ENCODE measurements at regions not wholly inside any gene's neighbourhood (a gene's known extent, or its start where the extent isn't known, plus 50 kb on each side); places are given as distances from the start of the nearest gene placed in this dataset.

DNA sequence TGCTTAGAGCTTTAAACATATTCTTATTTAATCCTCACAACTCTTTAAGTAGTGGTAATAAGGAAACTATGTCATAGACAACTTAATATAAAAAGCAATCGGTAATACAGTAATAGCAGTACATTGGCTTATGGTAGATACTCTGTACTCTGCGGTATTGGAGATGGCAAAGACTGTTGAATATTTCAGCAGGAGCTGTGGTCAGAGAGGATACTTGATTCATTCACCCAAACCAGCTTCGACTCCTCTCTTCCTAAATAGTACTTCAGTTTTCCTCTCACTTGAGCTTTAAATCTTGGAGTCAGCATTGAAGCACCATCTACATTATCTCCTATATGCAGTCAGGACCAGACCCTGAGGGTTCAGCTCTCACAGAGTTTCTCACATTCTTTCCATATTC lies 169.3 kb downstream of the CYB561 start:
- BruUV-seq (replicated peaks) = no TSS peak
- DNase-seq (ENCODE audit: extremely low read depth in 1 of 4, low spot score in 3 of 4) (no peak), FAIRE-seq (no peak), ATAC-seq (no peak)
- ChIA-PET CTCF (ENCODE audit: low intra/inter-chr PET ratio) (no interaction called here), POLR2A (interaction anchor here (0.6 to 0.8 kb wide), 3 partner anchors 14 to 113 kb away, joined by 4 to 5 read pairs (median 4); no protein-coding TSS in a partner anchor)
- Histone ChIP-seq H3K9me3 (replicated peaks; ENCODE audit: control insufficient read depth, insufficient read depth, low read depth, low read length) (no peaks in the 10 kb centered on the region), H3K79me2 (ENCODE audit: control insufficient read depth, insufficient read depth, low read length) (no peaks in the 10 kb centered on the region), H3K9ac (ENCODE audit: insufficient read depth in 1 of 2, low read depth in 2 of 2, low read length in 2 of 2) (no peak overlapping the region), H3K4me3 (no peak overlapping the region), H3K4me1 (replicated peaks in 1 of 2; ENCODE audit: control insufficient read depth in 2 of 2, insufficient read depth in 2 of 2, low read length in 2 of 2) (no peaks in the 10 kb centered on the region), H3K9me1 (ENCODE audit: control insufficient read depth, insufficient read depth, low read length) (no peaks in the 10 kb centered on the region), H3K27me3 (ENCODE audit: control insufficient read depth in 2 of 2, insufficient read depth in 2 of 2, low read length in 2 of 2) (no peaks in the 10 kb centered on the region), H2AFZ (ENCODE audit: low read depth, low read length) (no peak overlapping the region), H3K36me3 (ENCODE audit: control insufficient read depth, insufficient read depth, low read length) (no peaks in the 10 kb centered on the region), H3K27ac (ENCODE audit: extremely low read depth, low read depth, low read length) (no peak overlapping the region), H4K20me1 (replicated peaks; ENCODE audit: control insufficient read depth, insufficient read depth, low read length) (no peaks in the 10 kb centered on the region), H3K4me2 (ENCODE audit: insufficient read depth, low read length) (no peak overlapping the region)
- in situ Hi-C loops (cut with MboI) = no loop called here
- 40% methylated on average over 3 of the region's 3 CpGs for WGBS (ENCODE audit: insufficient coverage, low coverage, missing lambda C conversion rate)
- TF ChIP-seq PHF20 (IDR thresholded peaks at IDR 0.05; ENCODE audit: partially characterized antibody) (no peak), ETV5 (CRISPR knock-in tag; IDR thresholded peaks at IDR 0.05; ENCODE audit: low read depth) (no peak), ZEB2 (IDR thresholded peaks at IDR 0.05) (no peak), NFIC (IDR thresholded peaks at IDR 0.05) (no peak)
- TF ChIP-seq, protein P1, sequence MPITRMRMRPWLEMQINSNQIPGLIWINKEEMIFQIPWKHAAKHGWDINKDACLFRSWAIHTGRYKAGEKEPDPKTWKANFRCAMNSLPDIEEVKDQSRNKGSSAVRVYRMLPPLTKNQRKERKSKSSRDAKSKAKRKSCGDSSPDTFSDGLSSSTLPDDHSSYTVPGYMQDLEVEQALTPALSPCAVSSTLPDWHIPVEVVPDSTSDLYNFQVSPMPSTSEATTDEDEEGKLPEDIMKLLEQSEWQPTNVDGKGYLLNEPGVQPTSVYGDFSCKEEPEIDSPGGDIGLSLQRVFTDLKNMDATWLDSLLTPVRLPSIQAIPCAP (CRISPR knock-in tag; IDR thresholded peaks at IDR 0.05; ENCODE audit: borderline replicate concordance) = no peak
- TF ChIP-seq, protein P2, sequence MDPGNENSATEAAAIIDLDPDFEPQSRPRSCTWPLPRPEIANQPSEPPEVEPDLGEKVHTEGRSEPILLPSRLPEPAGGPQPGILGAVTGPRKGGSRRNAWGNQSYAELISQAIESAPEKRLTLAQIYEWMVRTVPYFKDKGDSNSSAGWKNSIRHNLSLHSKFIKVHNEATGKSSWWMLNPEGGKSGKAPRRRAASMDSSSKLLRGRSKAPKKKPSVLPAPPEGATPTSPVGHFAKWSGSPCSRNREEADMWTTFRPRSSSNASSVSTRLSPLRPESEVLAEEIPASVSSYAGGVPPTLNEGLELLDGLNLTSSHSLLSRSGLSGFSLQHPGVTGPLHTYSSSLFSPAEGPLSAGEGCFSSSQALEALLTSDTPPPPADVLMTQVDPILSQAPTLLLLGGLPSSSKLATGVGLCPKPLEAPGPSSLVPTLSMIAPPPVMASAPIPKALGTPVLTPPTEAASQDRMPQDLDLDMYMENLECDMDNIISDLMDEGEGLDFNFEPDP (CRISPR knock-in tag; IDR thresholded peaks at IDR 0.05) = no peak
- intact Hi-C loops (cut with micrococcal nuclease) = no loop called here
